Pancreas (tissue), 10 donors: ENCODE measurements at regions not wholly inside any gene's neighbourhood (a gene's known extent, or its start where the extent isn't known, plus 50 kb on each side); places are given as distances from the start of the nearest gene placed in this dataset.

ENCODE experiments used
- ATAC-seq, 4 donors: fragments of 200-7000 bp; cut with Tn5 transposase; one replicate each; pipeline versions ENCODE4 v1.8.0 to v1.9.1; 2020; ENCODE audit warnings: mild to moderate bottlenecking in 4 of 4, moderate library complexity in 4 of 4
- DNase-seq, 6 donors: peaks; one replicate each; pipeline ENCODE4 v3.0.0-alpha.2; 2020
- FAIRE-seq: peaks from 2 replicates; lab custom pipeline; 2012; peaks lifted over from hg19 to GRCh38; lab: Jason Lieb, UNC
- H3K27ac ChIP-seq, 4 donors: fragments of 200-600 bp; sonication (generic); 1 replicate in 3 of 4; 2 replicates in 1 of 4; pipeline versions ENCODE4 v1.5.0 to v1.8.0; 2020
- H3K27me3 ChIP-seq, 4 donors: fragments of 200-600 bp; one replicate each; pipeline ENCODE4 v1.8.0; 2021
- H3K36me3 ChIP-seq, 3 donors: fragments of 200-600 bp; sonication (generic) in 1 of 3; one replicate each; pipeline versions ENCODE4 v1.5.0 to v1.8.0; 2020 to 2021
- H3K4me1 ChIP-seq, 3 donors: fragments of 200-600 bp; one replicate each; pipeline ENCODE4 v1.8.0; 2021
- H3K4me3 ChIP-seq, 4 donors: fragments of 200-600 bp; sonication (generic) in 2 of 4; one replicate each; pipeline versions ENCODE4 v1.5.0 to v1.8.0; 2020 to 2021
- H3K9me3 ChIP-seq, 4 donors: fragments of 200-600 bp; one replicate each; pipeline ENCODE4 v1.8.0; 2021
- CTCF ChIP-seq, 4 donors: fragments of 200-600 bp; sonication (generic) in 3 of 4; IDR thresholded peaks; one replicate each; pipeline versions ENCODE4 v1.5.0 to v1.8.0; 2021; ENCODE audit warnings: antibody characterized with exemption in 4 of 4
- WGBS, 2 donors: extraction: QIAGEN DNeasy Blood & Tissue Kit; methylation state at CpG; one replicate each; pipeline ENCODE4 v1.1.7; 2013; 5-methylcytosine and 5-hydroxymethylcytosine counted together
- intact Hi-C, 3 donors: fragments of 100-400 bp; cut with DNase I; formaldehyde crosslinking; loops; one replicate each; pipeline versions ENCODE4 v1.11.1 to v1.14.2; 2022
- donor health status: healthy with polysubstance abuse.
- donor health status: DM: no; HTN: no; CAD: no; lungs with moderate emphysema.
- donor health status: DM: no; HTN: no; CAD: no.
- donor health status: control.
- donor health status: control.
- donor health status: Bipolar disorder and iron deficiency.
- donor health status: DM: yes; HTN: yes; CAD: no.
- donor health status: DM: no; HTN: no; CAD: no.
- donor health status: DM: no; HTN: no; CAD: no.
- donor health status: DM: yes; HTN: yes; CAD: no.

GRCh38 chr1:218081358-218081757 is 203.7 kb upstream of the RRP15 start:
- intact Hi-C loops: no loop called here
- Histone ChIP-seq H3K4me3 (no peak overlapping the region), H3K9me3 (no peaks in the 10 kb centered on the region), H3K4me1 (no peaks in the 10 kb centered on the region), H3K36me3 (no peaks in the 10 kb centered on the region), H3K27me3 (no peaks in the 10 kb centered on the region), H3K27ac (no peak overlapping the region)
- ATAC-seq: no peak
- no peak for FAIRE-seq
- no peak for DNase-seq
- TF ChIP-seq CTCF (IDR thresholded peaks at IDR 0.05): no peak

GRCh38 chr1:218090459-218090858 is 194.6 kb upstream of the RRP15 start:
- H3K27ac ChIP-seq: no peak overlapping the region
- H3K36me3 ChIP-seq: no peaks in the 10 kb centered on the region
- DNase-seq (no peak), FAIRE-seq (no peak), ATAC-seq (no peak)
- H3K4me1 ChIP-seq: no peaks in the 10 kb centered on the region
- intact Hi-C loops: no loop called here
- H3K27me3 ChIP-seq: no peaks in the 10 kb centered on the region
- no peak overlapping the region for H3K4me3 ChIP-seq
- H3K9me3 ChIP-seq: no peaks in the 10 kb centered on the region
- TF ChIP-seq CTCF (IDR thresholded peaks at IDR 0.05): no peak
- WGBS, 2 donors: 66 to 82% methylated on average over 1 of the region's 1 CpG

- FAIRE-seq (no peak), DNase-seq (no peak), ATAC-seq (no peak)
- Histone ChIP-seq H3K36me3 (no peaks in the 10 kb centered on the region), H3K9me3 (no peaks in the 10 kb centered on the region), H3K27ac (no peak overlapping the region), H3K4me1 (no peaks in the 10 kb centered on the region), H3K27me3 (no peaks in the 10 kb centered on the region), H3K4me3 (no peak overlapping the region)
- intact Hi-C loops: no loop called here
- no peak for TF ChIP-seq CTCF (IDR thresholded peaks at IDR 0.05)
- 33 to 35% methylated on average over 2 of the region's 2 CpGs for WGBS, 2 donors
Measured at GRCh38 chr1:218101409-218101808, 183.7 kb upstream of the RRP15 start.

GRCh38 chr1:218108034-218108433 is 177.1 kb upstream of the RRP15 start:
- Histone ChIP-seq H3K27ac (no peak overlapping the region), H3K36me3 (no peaks in the 10 kb centered on the region), H3K4me1 (no peaks in the 10 kb centered on the region), H3K27me3 (no peaks in the 10 kb centered on the region), H3K9me3 (no peaks in the 10 kb centered on the region), H3K4me3 (no peak overlapping the region)
- intact Hi-C loops: no loop called here
- WGBS, 2 donors: 58 to 75% methylated on average over 3 of the region's 3 CpGs
- ATAC-seq: no peak
- FAIRE-seq: no peak
- DNase-seq: no peak
- no peak for TF ChIP-seq CTCF (IDR thresholded peaks at IDR 0.05)

GRCh38 chr1:218112862-218113261 is 172.2 kb upstream of the RRP15 start:
- WGBS, 2 donors: 8 to 15% methylated on average over 1 of the region's 1 CpG
- FAIRE-seq (no peak), DNase-seq (no peak), ATAC-seq (no peak)
- Histone ChIP-seq H3K27me3 (no peaks in the 10 kb centered on the region), H3K27ac (no peak overlapping the region), H3K4me1 (no peaks in the 10 kb centered on the region), H3K9me3 (no peaks in the 10 kb centered on the region), H3K4me3 (no peak overlapping the region), H3K36me3 (no peaks in the 10 kb centered on the region)
- intact Hi-C loops: no loop called here
- TF ChIP-seq CTCF (IDR thresholded peaks at IDR 0.05): no peak
